Panc1 (cell line): ENCODE measurements at regions not wholly inside any gene's neighbourhood (a gene's known extent, or its start where the extent isn't known, plus 50 kb on each side); places are given as distances from the start of the nearest gene placed in this dataset.

Experiments used
- ATAC-seq: fragments of 200-7000 bp; cut with Tn5 transposase; 2 replicates; pipeline ENCODE4 v1.9.1; 2020; ENCODE audit warnings: mild to moderate bottlenecking, moderate library complexity
- BruUV-seq: library from RNA; stranded (reverse); fragments of 400-500 nt; replicated peaks from 2 replicates; lab custom pipeline; 2021; lab: Mats Ljungman, UMichigan
- CTCF ChIA-PET: fragments of 300-600 bp; sonication (Branson Sonifier 250); formaldehyde crosslinking; loops from one replicate; lab custom pipeline; 2022; ENCODE audit warnings: antibody characterized with exemption; lab: Charles Lee
- POLR2A ChIA-PET: fragments of 300-600 bp; sonication (Branson Sonifier 250); formaldehyde crosslinking; loops from one replicate; lab custom pipeline; 2022; ENCODE audit warnings: antibody characterized with exemption; lab: Charles Lee
- DNase-seq: peaks from one replicate; pipeline ENCODE4 v3.0.0-alpha.2; 2010; ENCODE audit warnings: low read depth, low spot score
- H3K27ac ChIP-seq: 2 replicates; pipeline ENCODE4 v1.5.1; 2011; ENCODE audit warnings: mild to moderate bottlenecking, low read length, inconsistent platforms
- H3K27me3 ChIP-seq: fragments of 200-500 bp; sonication (Bioruptor generic); 2 replicates; pipeline ENCODE4 v1.6.0; 2014; ENCODE audit warnings: low read length, inconsistent platforms; ENCODE audit not compliant: control insufficient read depth, insufficient read depth
- H3K36me3 ChIP-seq: fragments of 200-500 bp; sonication (Bioruptor generic); 2 replicates; pipeline ENCODE4 v1.5.1; 2014; ENCODE audit warnings: inconsistent platforms, mild to moderate bottlenecking, low read length, moderate library complexity; ENCODE audit not compliant: control insufficient read depth, insufficient read depth
- H3K4me1 ChIP-seq: 2 replicates; pipeline ENCODE4 v1.5.1; 2011; ENCODE audit warnings: inconsistent platforms, mild to moderate bottlenecking, low read length, moderate library complexity; ENCODE audit not compliant: control insufficient read depth, insufficient read depth
- H3K4me3 ChIP-seq, 2 experiments: 2 replicates each; pipeline ENCODE4 v1.5.1; 2011 to 2012; ENCODE audit warnings: low read depth in 2 of 2, low read length in 2 of 2, mild to moderate bottlenecking in 2 of 2, inconsistent platforms in 1 of 2, moderate library complexity in 1 of 2
- H3K9me3 ChIP-seq: fragments of 200-500 bp; sonication (Bioruptor generic); 2 replicates; pipeline ENCODE4 v1.5.1; 2014; ENCODE audit warnings: low read depth, mild to moderate bottlenecking, inconsistent platforms, low read length, moderate library complexity; ENCODE audit not compliant: control insufficient read depth, insufficient read depth
- POLR2AphosphoS5 ChIP-seq: IDR thresholded peaks from 2 replicates; pipeline ENCODE4 v1.6.1; 2012; ENCODE audit warnings: mild to moderate bottlenecking, low read depth, low read length, moderate library complexity
- SIN3A ChIP-seq: IDR thresholded peaks from 2 replicates; pipeline ENCODE4 v1.6.1; 2012; ENCODE audit warnings: low read depth, mild to moderate bottlenecking, low read length, moderate library complexity, borderline replicate concordance; ENCODE audit not compliant: insufficient read depth
- TCF7L2 ChIP-seq: IDR thresholded peaks from 2 replicates; pipeline ENCODE4 v1.6.1; 2011; ENCODE audit warnings: mild to moderate bottlenecking, low read depth, low read length, inconsistent platforms
- in situ Hi-C: cut with HindIII; loops from 2 replicates; pipeline ENCODE4 v1.10.0; 2016; ENCODE audit warnings: low sequenced_read_pairs, low pct_unique_long_range_greater_than_20kb
- intact Hi-C: fragments of 100-400 bp; cut with micrococcal nuclease; formaldehyde crosslinking; loops from one replicate; pipeline ENCODE4 v1.10.0; 2022; ENCODE audit not compliant: unreplicated experiment
- TF ChIP-seq, protein P1 (sequence below): fragments of 450-650 bp; IDR thresholded peaks from 2 replicates; pipeline ENCODE4 v1.5.1; 2017; ENCODE audit warnings: mild to moderate bottlenecking
- TF ChIP-seq, protein P2 (sequence below), 2 experiments: IDR thresholded peaks; 2 replicates each; pipeline ENCODE4 v1.6.1; 2011 to 2012; ENCODE audit warnings: low read depth in 2 of 2, control low read depth in 1 of 2, low read length in 1 of 2, mild to moderate bottlenecking in 1 of 2, moderate library complexity in 1 of 2; ENCODE audit not compliant: insufficient read depth in 1 of 2

DNA sequence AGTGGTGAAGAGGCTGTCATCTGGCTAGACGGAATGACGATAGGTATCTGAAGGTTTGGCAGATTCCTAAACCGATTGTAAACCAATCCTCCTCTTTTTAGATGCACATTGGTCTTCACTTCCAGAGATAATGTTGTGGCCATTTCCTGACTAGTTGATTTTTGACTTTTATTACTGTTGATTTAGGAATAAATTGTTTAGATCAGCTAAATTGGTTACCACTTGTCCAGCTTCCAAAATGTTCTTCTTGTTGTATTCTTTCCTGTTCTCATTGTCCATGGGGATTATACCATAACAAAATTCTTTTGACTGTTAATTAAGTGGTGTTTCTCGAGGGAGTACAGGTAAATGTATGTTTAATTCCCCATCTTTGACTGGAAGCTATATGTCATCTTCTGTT lies 119.7 kb downstream of the MACROH2A1 start:
- POLR2A ChIA-PET: no interaction called here
- intact Hi-C loops: no loop called here
- ATAC-seq: no peak

DNA sequence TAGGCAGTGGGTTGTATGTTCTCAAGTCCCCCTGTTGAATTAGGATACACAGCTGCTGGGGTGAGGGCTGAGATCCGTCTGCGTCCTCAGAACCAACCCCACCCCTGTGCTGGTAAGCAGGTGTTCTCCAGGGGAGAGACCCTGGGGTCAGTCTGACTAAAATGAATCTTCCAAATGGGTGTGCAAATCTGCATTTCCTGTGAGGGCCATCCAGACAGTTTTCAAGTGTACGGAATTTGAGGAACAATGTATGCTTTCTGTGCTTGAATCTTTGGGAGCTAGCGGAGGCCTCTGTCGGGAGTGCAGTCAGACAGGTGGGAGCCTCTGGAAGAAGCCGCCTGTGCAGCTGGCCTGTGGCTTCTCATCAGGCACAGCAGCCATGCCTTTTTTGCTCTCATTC lies 122.9 kb downstream of the MACROH2A1 start:
- no TSS peak for BruUV-seq

More for the DNA sequence above, 119.7 kb downstream of the MACROH2A1 start:
- H3K9me3 ChIP-seq: no peaks in the 10 kb centered on the region
- H3K36me3 ChIP-seq: no peaks in the 10 kb centered on the region
- no peak overlapping the region for H3K27ac ChIP-seq
- no peaks in the 10 kb centered on the region; the same call in 1 of the 2 replicates for H3K27me3 ChIP-seq
- no peak for DNase-seq
- in situ Hi-C loops: no loop called here
- BruUV-seq: no TSS peak
- no peak overlapping the region for H3K4me3 ChIP-seq
- H3K4me1 ChIP-seq: no peaks in the 10 kb centered on the region
- TF ChIP-seq TCF7L2 (no peak), SIN3A (no peak), POLR2AphosphoS5 (no peak)
- TF ChIP-seq, protein P1, sequence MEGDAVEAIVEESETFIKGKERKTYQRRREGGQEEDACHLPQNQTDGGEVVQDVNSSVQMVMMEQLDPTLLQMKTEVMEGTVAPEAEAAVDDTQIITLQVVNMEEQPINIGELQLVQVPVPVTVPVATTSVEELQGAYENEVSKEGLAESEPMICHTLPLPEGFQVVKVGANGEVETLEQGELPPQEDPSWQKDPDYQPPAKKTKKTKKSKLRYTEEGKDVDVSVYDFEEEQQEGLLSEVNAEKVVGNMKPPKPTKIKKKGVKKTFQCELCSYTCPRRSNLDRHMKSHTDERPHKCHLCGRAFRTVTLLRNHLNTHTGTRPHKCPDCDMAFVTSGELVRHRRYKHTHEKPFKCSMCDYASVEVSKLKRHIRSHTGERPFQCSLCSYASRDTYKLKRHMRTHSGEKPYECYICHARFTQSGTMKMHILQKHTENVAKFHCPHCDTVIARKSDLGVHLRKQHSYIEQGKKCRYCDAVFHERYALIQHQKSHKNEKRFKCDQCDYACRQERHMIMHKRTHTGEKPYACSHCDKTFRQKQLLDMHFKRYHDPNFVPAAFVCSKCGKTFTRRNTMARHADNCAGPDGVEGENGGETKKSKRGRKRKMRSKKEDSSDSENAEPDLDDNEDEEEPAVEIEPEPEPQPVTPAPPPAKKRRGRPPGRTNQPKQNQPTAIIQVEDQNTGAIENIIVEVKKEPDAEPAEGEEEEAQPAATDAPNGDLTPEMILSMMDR: no peak
- TF ChIP-seq, protein P2, sequence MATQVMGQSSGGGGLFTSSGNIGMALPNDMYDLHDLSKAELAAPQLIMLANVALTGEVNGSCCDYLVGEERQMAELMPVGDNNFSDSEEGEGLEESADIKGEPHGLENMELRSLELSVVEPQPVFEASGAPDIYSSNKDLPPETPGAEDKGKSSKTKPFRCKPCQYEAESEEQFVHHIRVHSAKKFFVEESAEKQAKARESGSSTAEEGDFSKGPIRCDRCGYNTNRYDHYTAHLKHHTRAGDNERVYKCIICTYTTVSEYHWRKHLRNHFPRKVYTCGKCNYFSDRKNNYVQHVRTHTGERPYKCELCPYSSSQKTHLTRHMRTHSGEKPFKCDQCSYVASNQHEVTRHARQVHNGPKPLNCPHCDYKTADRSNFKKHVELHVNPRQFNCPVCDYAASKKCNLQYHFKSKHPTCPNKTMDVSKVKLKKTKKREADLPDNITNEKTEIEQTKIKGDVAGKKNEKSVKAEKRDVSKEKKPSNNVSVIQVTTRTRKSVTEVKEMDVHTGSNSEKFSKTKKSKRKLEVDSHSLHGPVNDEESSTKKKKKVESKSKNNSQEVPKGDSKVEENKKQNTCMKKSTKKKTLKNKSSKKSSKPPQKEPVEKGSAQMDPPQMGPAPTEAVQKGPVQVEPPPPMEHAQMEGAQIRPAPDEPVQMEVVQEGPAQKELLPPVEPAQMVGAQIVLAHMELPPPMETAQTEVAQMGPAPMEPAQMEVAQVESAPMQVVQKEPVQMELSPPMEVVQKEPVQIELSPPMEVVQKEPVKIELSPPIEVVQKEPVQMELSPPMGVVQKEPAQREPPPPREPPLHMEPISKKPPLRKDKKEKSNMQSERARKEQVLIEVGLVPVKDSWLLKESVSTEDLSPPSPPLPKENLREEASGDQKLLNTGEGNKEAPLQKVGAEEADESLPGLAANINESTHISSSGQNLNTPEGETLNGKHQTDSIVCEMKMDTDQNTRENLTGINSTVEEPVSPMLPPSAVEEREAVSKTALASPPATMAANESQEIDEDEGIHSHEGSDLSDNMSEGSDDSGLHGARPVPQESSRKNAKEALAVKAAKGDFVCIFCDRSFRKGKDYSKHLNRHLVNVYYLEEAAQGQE (IDR thresholded peaks at IDR 0.05; ENCODE audit: insufficient read depth in 1 of 2, low read depth in 2 of 2, low read length in 1 of 2): no peak
- CTCF ChIA-PET: no interaction called here

More for the DNA sequence above, 122.9 kb downstream of the MACROH2A1 start:
- no peaks in the 10 kb centered on the region for H3K4me1 ChIP-seq
- H3K4me3 ChIP-seq: no peak overlapping the region
- no peak overlapping the region for H3K27ac ChIP-seq
- ATAC-seq: no peak
- intact Hi-C loops: no loop called here
- H3K9me3 ChIP-seq: no peaks in the 10 kb centered on the region
- H3K27me3 ChIP-seq: no peaks in the 10 kb centered on the region
- CTCF ChIA-PET: no interaction called here
- no peak for DNase-seq
- TF ChIP-seq TCF7L2 (no peak), POLR2AphosphoS5 (no peak), SIN3A (no peak)
- TF ChIP-seq, protein P1: no peak
- TF ChIP-seq, protein P2 (IDR thresholded peaks at IDR 0.05; ENCODE audit: insufficient read depth in 1 of 2, low read depth in 2 of 2, low read length in 1 of 2): no peak
- no peaks in the 10 kb centered on the region for H3K36me3 ChIP-seq
- in situ Hi-C loops: no loop called here
- POLR2A ChIA-PET: no interaction called here
